Choroid plexus epithelial cell (primary cell): ENCODE measurements at regions not wholly inside any gene's neighbourhood (a gene's known extent, or its start where the extent isn't known, plus 50 kb on each side); places are given as distances from the start of the nearest gene placed in this dataset.

Experiments used
- DNase-seq: peaks from one replicate; pipeline ENCODE4 v3.0.0-alpha.2; 2010; ENCODE audit warnings: low read depth
- H3K4me3 ChIP-seq: 2 replicates; pipeline ENCODE4 v1.5.1; 2011; ENCODE audit warnings: low read depth, mild to moderate bottlenecking, control low read depth, low read length, moderate library complexity
- TF ChIP-seq, protein P1 (sequence below): conservative IDR thresholded peaks from 2 replicates; pipeline ENCODE4 v1.5.1; 2011; ENCODE audit warnings: low read depth, mild to moderate bottlenecking, control low read depth, inconsistent platforms, low read length, moderate library complexity

DNA sequence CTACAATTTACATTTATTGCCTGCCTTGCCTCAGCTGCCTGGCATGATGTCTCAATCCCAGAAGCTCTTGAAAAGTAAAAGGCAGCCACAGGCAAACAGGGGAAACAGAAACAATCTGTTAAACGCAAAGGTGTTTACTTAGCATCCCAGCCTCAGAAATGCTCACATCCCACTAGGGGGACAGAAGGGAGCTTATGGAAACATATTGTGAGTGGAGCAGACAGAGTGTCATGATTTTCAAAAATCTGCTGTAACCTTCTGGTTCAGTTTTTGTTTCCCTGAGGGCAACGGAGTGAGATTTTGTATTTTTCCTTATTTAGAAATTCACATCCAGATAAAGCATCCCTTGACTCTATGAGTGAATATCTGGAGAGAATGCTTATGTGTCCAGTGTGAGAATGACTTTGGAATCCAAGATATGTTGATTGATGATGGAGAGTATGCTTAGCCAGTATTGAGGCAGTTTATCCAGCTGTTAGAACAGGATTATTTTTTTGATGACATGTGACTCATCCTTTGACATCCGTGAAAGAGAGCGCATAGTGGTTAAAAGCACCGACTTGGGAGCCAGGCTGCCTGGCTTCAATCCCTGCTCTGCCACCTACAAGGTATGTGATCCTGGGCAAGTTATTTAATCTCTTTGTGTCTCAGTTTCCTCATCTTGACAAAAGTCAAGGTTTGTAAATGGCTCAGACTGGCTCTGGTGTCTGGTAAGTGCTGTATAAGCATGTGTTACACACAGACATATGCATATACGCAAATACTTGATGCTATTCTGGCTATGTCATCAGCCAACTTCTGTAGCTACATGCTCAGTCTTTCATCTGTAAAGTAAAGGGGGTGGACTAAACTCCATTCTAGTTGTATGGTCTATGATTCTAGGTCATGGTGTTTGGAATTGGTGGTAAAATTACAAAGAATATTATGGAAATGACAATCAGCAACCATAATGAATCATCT is 381.2 kb downstream of the RAPGEF2 start:
- no peak overlapping the region for H3K4me3 ChIP-seq
- TF ChIP-seq, protein P1, sequence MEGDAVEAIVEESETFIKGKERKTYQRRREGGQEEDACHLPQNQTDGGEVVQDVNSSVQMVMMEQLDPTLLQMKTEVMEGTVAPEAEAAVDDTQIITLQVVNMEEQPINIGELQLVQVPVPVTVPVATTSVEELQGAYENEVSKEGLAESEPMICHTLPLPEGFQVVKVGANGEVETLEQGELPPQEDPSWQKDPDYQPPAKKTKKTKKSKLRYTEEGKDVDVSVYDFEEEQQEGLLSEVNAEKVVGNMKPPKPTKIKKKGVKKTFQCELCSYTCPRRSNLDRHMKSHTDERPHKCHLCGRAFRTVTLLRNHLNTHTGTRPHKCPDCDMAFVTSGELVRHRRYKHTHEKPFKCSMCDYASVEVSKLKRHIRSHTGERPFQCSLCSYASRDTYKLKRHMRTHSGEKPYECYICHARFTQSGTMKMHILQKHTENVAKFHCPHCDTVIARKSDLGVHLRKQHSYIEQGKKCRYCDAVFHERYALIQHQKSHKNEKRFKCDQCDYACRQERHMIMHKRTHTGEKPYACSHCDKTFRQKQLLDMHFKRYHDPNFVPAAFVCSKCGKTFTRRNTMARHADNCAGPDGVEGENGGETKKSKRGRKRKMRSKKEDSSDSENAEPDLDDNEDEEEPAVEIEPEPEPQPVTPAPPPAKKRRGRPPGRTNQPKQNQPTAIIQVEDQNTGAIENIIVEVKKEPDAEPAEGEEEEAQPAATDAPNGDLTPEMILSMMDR: no peak
- no peak for DNase-seq

DNA sequence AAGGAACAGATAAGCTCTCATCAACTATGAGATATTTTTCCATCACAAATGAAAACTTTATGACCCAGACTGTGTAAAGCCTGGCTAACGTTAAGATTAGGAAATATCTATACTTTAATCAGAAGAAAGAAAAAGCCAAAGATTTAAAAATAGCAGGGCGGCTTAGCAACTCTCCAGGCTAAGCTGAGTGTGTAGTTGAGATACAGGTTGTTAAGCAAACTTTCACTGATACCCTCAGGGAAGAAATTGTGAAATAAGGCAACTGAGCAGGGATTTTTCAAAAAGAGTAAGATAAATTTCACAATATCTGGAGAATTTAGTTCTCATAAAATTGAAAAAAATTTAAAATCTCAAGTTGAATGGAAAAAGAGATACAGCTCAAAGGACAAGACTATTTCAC is 382.0 kb downstream of the RAPGEF2 start:
- TF ChIP-seq, protein P1: no peak
- H3K4me3 ChIP-seq: no peak overlapping the region
- no peak for DNase-seq

DNA sequence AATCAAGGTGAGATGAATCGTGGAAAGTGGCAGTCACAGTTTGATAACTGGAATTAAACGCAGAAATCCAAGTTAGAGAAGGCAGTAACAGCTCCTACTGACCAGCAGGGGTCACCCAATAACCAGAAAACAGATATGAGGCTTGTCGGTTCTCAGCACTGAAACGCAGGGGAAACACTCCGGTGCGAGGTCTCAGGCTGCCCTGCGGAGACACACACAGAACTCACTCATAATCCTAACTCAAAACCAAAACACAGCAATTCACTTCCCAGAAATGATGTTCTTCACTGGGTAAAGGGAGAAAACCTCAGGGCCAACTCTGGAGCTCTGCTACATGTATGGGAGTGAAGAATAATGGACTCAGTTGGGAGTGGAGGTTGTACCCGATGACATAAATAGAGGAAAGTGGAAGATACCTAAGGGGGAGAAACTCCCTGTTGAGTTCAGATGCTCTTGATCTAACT is 384.4 kb downstream of the RAPGEF2 start:
- peak; percentile 92 for DNase-seq
- peak overlapping the region; percentile 28 for H3K4me3 ChIP-seq
- TF ChIP-seq, protein P1: peak; percentile 89

DNA sequence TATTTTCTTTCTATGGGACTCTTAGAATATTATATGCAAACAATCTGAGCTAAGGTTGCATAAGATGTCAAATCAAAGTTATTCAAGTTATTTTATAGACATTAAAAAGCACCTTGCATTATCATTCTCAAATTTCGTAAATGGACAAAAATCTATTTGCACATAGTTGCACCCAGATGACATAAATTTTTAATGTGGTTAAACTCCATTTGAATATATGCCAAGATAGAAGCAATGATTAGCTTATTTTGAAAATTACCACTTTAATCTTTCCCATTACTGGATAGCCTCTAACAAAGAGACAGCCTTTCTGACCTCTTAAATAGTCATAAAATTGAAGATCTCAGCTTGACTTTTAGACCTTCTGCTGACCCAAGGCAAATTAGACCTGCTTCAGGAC is 386.8 kb downstream of the RAPGEF2 start:
- TF ChIP-seq, protein P1: no peak
- no peak for DNase-seq
- no peak overlapping the region for H3K4me3 ChIP-seq

DNA sequence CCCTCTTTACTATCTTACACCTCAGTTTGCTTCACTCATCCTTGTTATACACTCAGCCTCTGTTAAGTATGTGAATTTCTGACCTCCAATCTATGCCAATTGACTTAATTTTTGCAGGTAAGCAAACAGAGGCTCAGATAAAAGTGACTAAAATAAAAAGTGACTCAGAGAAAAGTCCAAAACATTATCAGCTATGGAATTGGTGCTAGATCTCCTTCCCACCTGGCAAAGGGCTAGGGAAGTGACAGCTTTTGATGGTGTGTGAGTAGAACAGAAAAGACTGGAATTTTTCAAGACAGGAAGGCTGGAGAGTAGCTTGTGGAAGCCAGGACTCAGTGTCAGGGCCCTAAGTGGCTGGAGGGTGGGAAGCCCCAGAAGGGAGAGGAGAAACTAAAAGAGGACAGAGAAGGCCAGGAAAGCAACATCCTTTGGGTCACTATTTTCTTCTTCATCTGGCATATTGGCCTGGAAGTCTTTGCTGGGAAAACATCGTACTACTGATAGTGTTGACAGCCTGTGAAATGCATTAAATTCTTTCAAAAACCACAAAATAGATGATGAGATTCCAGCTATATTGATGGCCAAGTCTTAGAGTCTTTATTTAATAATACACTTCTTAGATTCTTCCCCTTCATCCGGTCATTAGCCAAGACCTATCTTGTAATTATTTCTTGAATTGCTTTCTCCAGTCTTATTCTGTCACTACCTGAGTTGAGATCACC is 392.8 kb downstream of the RAPGEF2 start:
- DNase-seq: peak; percentile 70
- no peak overlapping the region for H3K4me3 ChIP-seq
- TF ChIP-seq, protein P1: no peak

DNA sequence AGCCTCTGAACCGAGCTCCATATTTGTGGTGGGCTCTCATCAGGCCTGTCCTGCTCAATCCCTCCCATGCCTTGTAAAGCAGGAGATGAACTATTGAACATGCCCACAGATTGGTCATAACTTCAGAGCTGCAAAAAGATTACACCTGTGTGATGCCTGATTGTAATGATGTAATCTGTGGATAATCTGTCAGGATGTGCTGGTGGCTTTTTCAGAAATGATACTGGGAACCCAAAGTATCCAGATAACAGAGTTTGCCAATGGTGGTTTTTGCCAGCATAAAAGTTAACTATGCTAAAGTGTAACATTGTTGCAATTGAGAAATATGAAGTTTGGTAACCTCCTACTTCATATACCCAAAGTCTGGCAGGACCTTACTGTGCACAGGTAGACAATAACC is 393.4 kb downstream of the RAPGEF2 start:
- TF ChIP-seq, protein P1: no peak
- no peak overlapping the region for H3K4me3 ChIP-seq
- no peak for DNase-seq
